DMS53 treated with DMSO at 0.1 percent for 48 hours (cell line): ENCODE measurements at regions not wholly inside any gene's neighbourhood (a gene's known extent, or its start where the extent isn't known, plus 50 kb on each side); places are given as distances from the start of the nearest gene placed in this dataset.

Experiments used
- DNase-seq: peaks from one replicate; lab custom pipeline; 2025; ENCODE audit not compliant: unreplicated experiment; lab: John Stamatoyannopoulos, UW

- no peak for DNase-seq
These were observed 79.9 kb upstream of the DRD2 start for GRCh38 chr11:113555071-113555619.

- no peak for DNase-seq
These were observed 79.3 kb upstream of the DRD2 start for GRCh38 chr11:113554526-113554925.

- no peak for DNase-seq
These were observed 78.7 kb upstream of the DRD2 start for GRCh38 chr11:113553915-113554314.

- no peak for DNase-seq
These were observed 78.0 kb upstream of the DRD2 start for GRCh38 chr11:113553235-113553634.

GRCh38 chr11:113552271-113552670 lies 77.1 kb upstream of the DRD2 start:
- no peak for DNase-seq

GRCh38 chr11:113551645-113552044 lies 76.4 kb upstream of the DRD2 start:
- DNase-seq = no peak

GRCh38 chr11:113549611-113550578 lies 74.7 kb upstream of the DRD2 start:
- DNase-seq = no peak

- DNase-seq = no peak
These were observed 73.9 kb upstream of the DRD2 start for GRCh38 chr11:113549061-113549460.

GRCh38 chr11:113547739-113548138 lies 72.5 kb upstream of the DRD2 start:
- no peak for DNase-seq

- no peak for DNase-seq
These were observed 71.7 kb upstream of the DRD2 start for GRCh38 chr11:113546757-113547507.

GRCh38 chr11:113542420-113542819 lies 67.2 kb upstream of the DRD2 start:
- DNase-seq = no peak

GRCh38 chr11:113540416-113541330 lies 65.5 kb upstream of the DRD2 start:
- no peak for DNase-seq

GRCh38 chr11:113538451-113539412 lies 63.5 kb upstream of the DRD2 start:
- DNase-seq = no peak

GRCh38 chr11:113534625-113535024 lies 59.4 kb upstream of the DRD2 start:
- no peak for DNase-seq

GRCh38 chr11:113533425-113533698 lies 58.2 kb upstream of the DRD2 start:
- no peak for DNase-seq

GRCh38 chr11:113532697-113533424 lies 57.7 kb upstream of the DRD2 start:
- DNase-seq = peak; percentile 81

GRCh38 chr11:113531575-113532451 lies 56.6 kb upstream of the DRD2 start:
- DNase-seq = no peak

- no peak for DNase-seq
These were observed 55.9 kb upstream of the DRD2 start for GRCh38 chr11:113531083-113531482.
